ENCODE measurements at regions not wholly inside any gene's neighbourhood (a gene's known extent, or its start where the extent isn't known, plus 50 kb on each side); places are given as distances from the start of the nearest gene placed in this dataset.
A peak's percentile ranks its signal among the peaks of the same experiment; 100 is the strongest.
"Not testable (repeated sequence)": the region's sequence is repeated elsewhere in the genome, so short reads cannot be mapped to it uniquely, and the experiment has no call there.

DNA sequence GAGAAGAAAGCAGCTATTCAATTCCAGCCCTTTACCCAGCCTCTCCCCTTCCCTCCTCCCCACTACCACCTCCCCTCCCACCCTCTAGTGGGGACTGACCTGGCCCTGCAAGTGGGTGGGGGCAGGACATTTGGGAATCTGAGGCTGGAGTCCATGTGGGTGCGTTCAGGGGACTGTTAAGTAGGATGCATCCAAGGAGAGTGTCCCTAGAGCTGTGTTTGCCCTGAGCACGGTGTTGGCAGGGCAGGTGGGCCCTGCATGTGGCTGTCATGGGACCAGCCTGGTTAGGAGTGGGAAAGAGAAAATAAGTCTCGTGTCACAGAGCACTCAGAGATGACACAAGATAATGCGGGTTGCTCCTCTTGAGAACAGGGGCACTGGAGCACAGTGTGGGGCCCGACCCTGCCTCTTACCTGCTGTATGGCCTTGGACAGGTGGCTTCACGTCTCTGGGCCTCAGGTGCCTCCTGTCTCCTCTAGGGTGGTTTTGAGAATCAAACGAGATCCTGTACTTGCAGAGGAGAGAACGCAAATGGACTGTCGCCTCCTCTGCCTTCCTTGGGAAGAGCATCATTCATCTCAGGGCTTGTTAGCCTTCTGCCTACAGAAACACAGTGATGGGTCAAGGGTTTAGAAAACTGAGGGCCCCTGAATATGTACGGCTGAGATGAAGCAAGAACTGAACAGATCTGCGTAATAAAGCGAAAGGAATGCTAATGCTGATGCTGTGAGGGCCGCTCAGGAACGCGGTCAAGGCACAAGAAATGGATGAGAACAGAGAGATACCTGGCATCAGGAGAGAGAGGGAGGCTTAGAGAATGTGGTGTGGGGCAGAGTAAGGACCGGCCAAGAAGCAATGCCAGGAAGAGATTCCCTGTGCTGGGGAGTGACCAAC, 187.7 kb upstream of the HAAO start:
- DNase-seq (ENCODE audit: low read depth in 2 of 3, low spot score in 2 of 3) = no peak

DNA sequence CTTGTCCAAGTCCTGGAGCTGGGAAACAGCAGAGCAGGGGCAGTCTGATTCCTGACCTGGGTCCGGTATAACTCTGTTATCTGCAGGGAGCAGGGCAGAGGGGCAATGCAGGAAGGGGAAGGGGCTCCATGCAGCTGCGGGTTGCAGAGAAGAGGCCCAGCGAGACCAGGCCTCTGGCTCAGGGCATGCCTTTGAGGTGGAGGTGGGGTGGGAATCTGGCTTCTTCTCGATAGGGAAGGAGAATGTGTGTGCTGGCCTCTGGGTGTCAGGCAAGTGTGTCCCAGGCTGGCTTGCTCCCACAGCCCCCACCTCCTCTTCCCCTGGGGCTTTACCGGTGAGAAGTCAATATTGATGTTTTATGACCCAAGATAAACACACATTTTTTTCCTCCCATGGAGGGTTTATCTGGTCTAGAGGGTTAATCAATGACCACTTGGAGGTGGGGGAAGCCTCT, 187.1 kb upstream of the HAAO start:
- no peak for DNase-seq (ENCODE audit: low read depth in 2 of 3, low spot score in 2 of 3)

DNA sequence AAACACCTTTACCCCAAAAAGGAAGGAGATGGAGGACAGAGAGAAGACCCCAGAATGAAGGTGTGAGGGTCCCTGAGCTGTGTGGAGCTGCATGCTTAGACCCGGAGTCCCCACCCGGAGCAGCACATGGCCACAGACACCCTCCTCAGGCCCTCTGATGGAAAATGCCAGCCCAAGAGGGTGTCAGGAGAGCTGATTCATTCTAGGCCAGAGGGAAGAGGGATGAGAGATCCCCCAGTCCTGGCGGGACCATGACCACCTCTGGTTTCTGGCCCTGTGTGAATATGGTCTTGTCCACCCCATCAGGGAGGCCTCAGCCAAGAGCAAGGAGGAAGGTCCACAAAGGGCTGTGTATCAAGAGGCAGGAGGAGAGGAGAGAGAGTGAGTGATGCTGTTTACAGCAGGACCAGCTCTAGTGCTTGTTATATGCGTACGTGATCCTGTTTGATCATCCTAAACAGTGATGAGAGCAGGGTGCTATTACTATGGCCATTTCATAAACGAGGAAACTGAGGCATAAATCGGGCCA, 186.6 kb upstream of the HAAO start:
- DNase-seq (ENCODE audit: low read depth in 2 of 3, low spot score in 2 of 3) = no peak

DNA sequence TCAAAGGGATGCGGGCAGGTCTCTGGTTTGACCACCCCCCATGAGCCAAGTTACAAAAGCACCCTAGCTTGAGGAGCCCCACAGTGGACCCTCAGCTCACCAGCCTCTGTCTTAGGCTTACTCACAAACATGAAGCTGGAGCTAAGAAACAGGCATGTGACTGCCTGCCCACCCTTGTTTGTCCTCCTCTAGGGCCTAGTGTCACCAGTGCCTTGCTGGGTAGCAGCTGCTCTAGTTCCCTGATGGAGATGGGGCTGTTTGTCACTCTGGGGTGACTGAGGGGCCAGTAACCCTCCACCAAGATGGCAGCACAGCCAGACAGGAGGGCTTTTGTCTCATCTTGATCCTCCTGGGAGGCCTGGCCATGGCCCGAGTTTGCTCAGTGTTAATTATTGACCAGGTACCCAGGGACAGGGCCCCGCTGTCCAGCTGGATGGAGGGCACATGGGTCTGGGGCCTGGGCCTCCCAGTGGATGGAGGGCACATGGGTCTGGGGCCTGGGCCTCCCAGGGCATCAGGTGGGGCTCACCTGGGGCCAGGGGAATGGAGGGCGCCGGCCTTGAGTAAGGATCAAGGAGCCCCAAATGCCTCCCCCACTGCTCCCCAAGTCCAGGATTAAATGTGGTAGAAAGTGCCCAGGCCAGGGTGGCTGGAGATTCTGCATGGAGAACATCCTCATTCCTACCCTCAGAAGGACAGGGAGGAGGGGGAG, 185.9 kb upstream of the HAAO start:
- DNase-seq (ENCODE audit: low read depth in 2 of 3, low spot score in 2 of 3) = no peak

DNA sequence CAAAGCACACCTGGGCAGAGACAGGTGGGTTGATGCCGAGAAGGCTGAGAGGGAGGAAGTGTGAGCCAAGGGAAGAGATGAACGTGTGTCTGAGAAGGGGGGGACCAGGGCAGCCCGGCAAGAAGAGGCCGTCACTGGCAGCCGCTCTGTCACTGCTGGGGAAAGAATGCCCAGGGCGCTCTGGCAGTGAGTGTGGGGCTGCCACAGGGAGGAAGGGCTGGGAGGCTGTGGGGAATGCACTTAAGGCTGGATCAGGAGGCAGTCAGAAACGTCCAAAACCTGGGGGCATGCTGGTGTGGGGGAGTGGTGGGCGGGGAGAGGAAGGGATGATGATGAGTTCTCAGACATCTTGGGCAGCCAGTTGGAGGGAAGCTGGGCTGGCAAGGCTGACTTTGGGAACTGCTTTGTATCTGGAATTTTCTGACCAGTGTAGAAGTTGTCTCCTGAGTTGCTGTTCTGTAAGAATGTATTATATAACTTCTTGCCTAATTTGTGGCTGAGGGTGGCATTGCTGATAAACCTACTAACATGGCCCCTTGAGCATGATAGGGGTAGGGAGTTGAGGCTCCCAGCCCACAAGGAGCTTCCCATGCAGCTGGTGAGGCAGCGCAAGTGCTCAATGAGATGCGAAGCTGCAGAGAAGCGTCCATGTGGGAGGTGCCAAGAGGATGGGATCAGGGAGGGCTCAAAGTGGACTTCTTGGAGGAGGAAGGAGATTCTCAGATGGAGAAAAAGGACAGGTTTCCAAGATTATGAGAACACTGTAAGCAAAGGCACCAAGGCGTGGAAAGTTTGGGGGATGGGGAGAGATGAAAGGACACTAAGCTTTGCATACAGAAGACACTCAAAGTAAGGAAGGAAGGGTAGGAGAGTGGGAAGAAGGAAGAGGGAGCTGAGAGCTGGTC, 185.1 kb upstream of the HAAO start:
- DNase-seq (ENCODE audit: low read depth in 2 of 3, low spot score in 2 of 3) = no peak

DNA sequence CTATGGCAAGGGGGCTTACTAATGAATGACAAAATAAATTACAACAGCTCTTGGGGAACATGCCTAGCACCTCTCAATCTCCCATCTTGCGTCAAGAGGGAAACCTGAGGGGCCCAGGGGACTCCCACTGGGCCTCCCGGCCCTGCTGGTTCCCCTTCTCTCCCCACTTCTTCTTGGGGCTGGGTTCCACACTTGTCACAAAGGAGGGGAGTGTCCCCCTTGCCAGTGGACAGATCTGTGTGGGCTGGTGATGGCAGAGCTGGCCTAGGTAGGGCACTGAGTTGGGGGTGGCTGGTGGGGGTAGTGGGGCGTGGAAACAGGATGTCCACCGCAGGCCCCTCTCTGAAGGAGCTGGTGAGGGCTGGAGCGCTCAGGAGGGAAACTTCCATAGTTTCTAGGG, 184.0 kb upstream of the HAAO start:
- no peak for DNase-seq (ENCODE audit: low read depth in 2 of 3, low spot score in 2 of 3)

- DNase-seq (ENCODE audit: low read depth in 2 of 3, low spot score in 2 of 3) = peak; percentile 21 to 75 (median 73)
Measured at GRCh38 chr2:42974721-42975717, 182.6 kb upstream of the HAAO start.

- no peak for DNase-seq (ENCODE audit: low read depth in 2 of 3, low spot score in 2 of 3)
Measured at GRCh38 chr2:42974169-42974720, 181.9 kb upstream of the HAAO start.

GRCh38 chr2:42973726-42974125, 181.3 kb upstream of the HAAO start:
- DNase-seq (ENCODE audit: low read depth in 2 of 3, low spot score in 2 of 3) = no peak

DNA sequence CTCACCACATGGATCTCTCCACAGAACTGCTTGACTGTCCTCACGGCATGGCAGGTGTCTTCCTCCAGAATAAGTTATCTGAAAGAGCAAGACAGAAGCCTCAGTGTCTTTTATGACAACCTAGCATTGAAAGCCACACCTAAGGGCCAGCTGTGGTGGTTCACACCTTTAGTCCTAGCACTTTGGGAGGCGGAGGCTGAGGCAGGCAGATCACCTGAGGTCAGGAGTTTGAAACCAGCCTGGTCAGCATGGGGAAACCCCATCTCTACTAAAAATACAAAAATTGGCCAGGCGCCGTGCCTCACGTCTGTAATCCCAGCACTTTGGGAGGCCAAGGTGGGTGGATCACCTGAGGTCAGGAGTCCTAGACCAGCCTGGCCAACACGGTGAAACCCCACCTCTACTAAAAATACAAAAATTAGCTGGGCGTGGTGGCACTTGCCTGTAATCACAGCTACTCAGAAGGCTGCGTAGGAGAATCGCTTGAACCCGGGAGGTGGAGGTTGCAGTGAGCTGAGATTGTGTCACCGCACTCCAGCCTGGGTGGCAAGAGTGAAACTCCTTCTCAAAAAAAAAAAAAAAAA, 180.6 kb upstream of the HAAO start:
- DNase-seq (ENCODE audit: low read depth in 2 of 3, low spot score in 2 of 3) = not testable (repeated sequence)

GRCh38 chr2:42971947-42972736, 179.8 kb upstream of the HAAO start:
- DNase-seq (ENCODE audit: low read depth in 2 of 3, low spot score in 2 of 3) = no peak

DNA sequence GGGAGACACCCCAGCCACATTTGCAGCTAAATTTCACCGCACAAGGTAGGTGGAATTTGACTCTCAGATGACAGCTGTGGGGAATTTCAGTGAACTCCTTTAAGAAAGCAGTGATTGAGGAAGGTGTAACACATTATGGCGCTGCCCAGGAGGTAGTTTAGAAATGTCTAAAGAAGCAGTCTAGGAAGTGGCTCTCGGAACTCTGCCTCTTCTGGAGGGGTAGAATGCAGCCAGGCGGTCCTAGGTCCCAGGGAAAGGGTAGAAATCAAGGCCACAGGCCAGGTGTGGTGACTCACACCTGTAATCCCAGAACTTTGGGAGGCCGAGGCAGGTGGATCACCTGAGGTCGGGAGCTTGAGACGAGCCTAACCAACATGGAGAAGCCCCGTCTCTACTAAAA, 179.0 kb upstream of the HAAO start:
- no peak for DNase-seq (ENCODE audit: low read depth in 2 of 3, low spot score in 2 of 3)

DNA sequence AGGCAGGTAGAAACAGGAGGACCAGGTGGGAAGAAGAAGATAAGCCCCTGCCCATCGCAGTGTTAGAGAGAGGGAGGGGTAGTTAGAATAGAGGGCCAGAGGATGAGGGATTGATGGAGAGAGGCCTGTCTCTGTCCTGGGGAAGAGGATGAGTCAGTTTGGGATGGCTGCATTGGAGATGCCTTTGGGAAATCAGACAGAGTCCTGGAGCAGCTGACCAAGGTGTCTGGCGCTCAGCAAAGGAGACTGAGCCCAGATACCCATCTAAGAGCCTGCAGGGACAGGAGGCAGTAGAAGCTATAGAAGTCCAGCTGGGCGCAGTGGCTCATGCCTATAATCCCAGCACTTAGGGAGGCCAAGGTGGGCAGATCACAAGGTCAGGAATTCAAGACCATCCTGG, 177.8 kb upstream of the HAAO start:
- DNase-seq (ENCODE audit: low read depth in 2 of 3, low spot score in 2 of 3) = no peak

GRCh38 chr2:42969231-42970150, 177.1 kb upstream of the HAAO start:
- DNase-seq (ENCODE audit: low read depth in 2 of 3, low spot score in 2 of 3) = no peak

GRCh38 chr2:42967959-42968674, 175.7 kb upstream of the HAAO start:
- peak in 2 of 3 donors; percentile 89 to 96 for DNase-seq (ENCODE audit: low read depth in 2 of 3, low spot score in 2 of 3)

DNA sequence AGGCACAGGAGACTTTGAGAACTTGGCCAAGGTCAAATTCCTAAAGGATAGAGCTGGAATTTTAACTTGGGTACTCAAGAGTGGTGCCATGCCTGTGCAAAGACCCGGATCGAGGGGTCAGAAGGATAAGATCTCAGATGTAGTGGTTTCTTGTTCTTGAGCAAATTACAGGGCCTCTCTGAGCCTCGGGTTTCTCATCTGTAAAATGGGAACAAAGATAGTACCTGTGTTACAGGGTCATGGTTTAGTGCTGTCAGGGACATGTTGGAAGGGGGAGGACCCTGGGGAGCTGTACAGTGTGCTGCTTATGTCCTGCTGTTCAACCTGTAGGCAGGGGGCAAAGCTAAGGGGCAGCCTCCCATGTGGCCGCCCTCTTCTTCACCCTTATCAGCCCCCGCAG, 173.5 kb upstream of the HAAO start:
- DNase-seq (ENCODE audit: low read depth in 2 of 3, low spot score in 2 of 3) = no peak

Measured in hematopoietic multipotent progenitor cell (in vitro differentiated cells).